IMR-90 (cell line): ENCODE measurements at regions not wholly inside any gene's neighbourhood (a gene's known extent, or its start where the extent isn't known, plus 50 kb on each side); places are given as distances from the start of the nearest gene placed in this dataset.

ENCODE experiments used
- ATAC-seq: fragments of 200-7000 bp; cut with Tn5 transposase; 2 replicates; pipeline ENCODE4 v1.9.1; 2020; ENCODE audit warnings: low read depth, mild to moderate bottlenecking, moderate library complexity
- BruUV-seq: library from RNA; stranded (reverse); fragments of 400-500 nt; replicated peaks from 2 replicates; lab custom pipeline; 2021; lab: Mats Ljungman, UMichigan
- CTCF ChIA-PET: fragments of 300-600 bp; formaldehyde crosslinking; extraction: SDS; loops from one replicate; lab custom pipeline; 2021; ENCODE audit warnings: antibody characterized with exemption; lab: Yijun Ruan, JAX
- POLR2A ChIA-PET: fragments of 300-600 bp; sonication (Branson Sonifier 250); formaldehyde crosslinking; loops from one replicate; lab custom pipeline; 2022; ENCODE audit warnings: antibody characterized with exemption; ENCODE audit not compliant: unreplicated experiment; lab: Charles Lee
- DNase-seq: peaks from one replicate; pipeline ENCODE4 v3.0.0; 2013
- H2AFZ ChIP-seq: replicated peaks from 2 replicates; pipeline ENCODE3; 2013; ENCODE audit warnings: low read length, mild to moderate bottlenecking; ENCODE audit not compliant: poor library complexity
- H2AK5ac ChIP-seq: 2 replicates; pipeline ENCODE4 v1.6.1; 2013; ENCODE audit warnings: low read depth, low read length, inconsistent platforms
- H2AK9ac ChIP-seq: replicated peaks from 2 replicates; pipeline ENCODE3; 2013; ENCODE audit warnings: mild to moderate bottlenecking, low read depth, low read length, moderate library complexity; ENCODE audit not compliant: poor library complexity
- H2BK120ac ChIP-seq: 2 replicates; pipeline ENCODE4 v1.6.1; 2013; ENCODE audit warnings: low read depth, low read length, inconsistent platforms
- H2BK15ac ChIP-seq: 3 replicates; pipeline ENCODE4 v1.6.1; 2013; ENCODE audit warnings: low read depth, low read length, inconsistent platforms
- H2BK20ac ChIP-seq: 2 replicates; pipeline ENCODE4 v1.6.1; 2013; ENCODE audit warnings: low read depth, mild to moderate bottlenecking, inconsistent platforms, low read length, moderate library complexity
- H2BK5ac ChIP-seq: 2 replicates; pipeline ENCODE4 v1.6.1; 2013; ENCODE audit warnings: mild to moderate bottlenecking, low read depth, low read length, inconsistent platforms; ENCODE audit not compliant: poor library complexity, severe bottlenecking
- H3K14ac ChIP-seq: replicated peaks from 2 replicates; pipeline ENCODE4 v1.6.1; 2013; ENCODE audit warnings: low read depth, low read length, inconsistent platforms
- H3K18ac ChIP-seq: 2 replicates; pipeline ENCODE4 v1.6.1; 2013; ENCODE audit warnings: low read depth, low read length, control low read depth
- H3K23ac ChIP-seq: 2 replicates; pipeline ENCODE4 v1.6.1; 2013; ENCODE audit warnings: low read depth, low read length, inconsistent platforms
- H3K27ac ChIP-seq: 2 replicates; pipeline ENCODE4 v1.5.1; 2013; ENCODE audit warnings: mild to moderate bottlenecking, control low read depth, low read length; ENCODE audit not compliant: insufficient read depth
- H3K27me3 ChIP-seq: 2 replicates; pipeline ENCODE4 v1.6.1; 2013; ENCODE audit warnings: low read length; ENCODE audit not compliant: control insufficient read depth, insufficient read depth
- H3K36me3 ChIP-seq: 2 replicates; pipeline ENCODE4 v1.6.1; 2013; ENCODE audit warnings: low read length, mixed read lengths; ENCODE audit not compliant: control insufficient read depth, insufficient read depth
- H3K4ac ChIP-seq: 2 replicates; pipeline ENCODE4 v1.6.1; 2013; ENCODE audit warnings: low read depth, low read length, inconsistent platforms
- H3K4me1 ChIP-seq: 2 replicates; pipeline ENCODE4 v1.6.1; 2013; ENCODE audit warnings: low read length, mixed read lengths; ENCODE audit not compliant: control insufficient read depth, insufficient read depth
- H3K4me2 ChIP-seq: 2 replicates; pipeline ENCODE4 v1.6.1; 2013; ENCODE audit warnings: low read depth, mild to moderate bottlenecking, control low read depth, low read length, moderate library complexity
- H3K4me3 ChIP-seq: 2 replicates; pipeline ENCODE4 v1.5.1; 2013; ENCODE audit warnings: low read depth, mild to moderate bottlenecking, control low read depth, low read length, moderate library complexity; ENCODE audit not compliant: insufficient read depth
- H3K56ac ChIP-seq: 2 replicates; pipeline ENCODE4 v1.6.1; 2013; ENCODE audit warnings: low read length, inconsistent platforms; ENCODE audit not compliant: insufficient read depth; ENCODE audit errors: extremely low read depth
- H3K79me1 ChIP-seq, 2 experiments: 2 replicates each; pipeline ENCODE4 v1.6.1; 2013; ENCODE audit warnings: low read length in 2 of 2, inconsistent platforms in 1 of 2, low read depth in 1 of 2
- H3K9ac ChIP-seq: 2 replicates; pipeline ENCODE4 v1.6.1; 2013; ENCODE audit warnings: low read depth, low read length, control low read depth
- H3K9me1 ChIP-seq: 2 replicates; pipeline ENCODE4 v1.6.1; 2013; ENCODE audit warnings: low read length, inconsistent platforms; ENCODE audit not compliant: insufficient read depth
- H3K9me3 ChIP-seq: 2 replicates; pipeline ENCODE4 v1.6.1; 2013; ENCODE audit warnings: low read length; ENCODE audit not compliant: control insufficient read depth, insufficient read depth
- H4K20me1 ChIP-seq: 2 replicates; pipeline ENCODE4 v1.6.1; 2013; ENCODE audit warnings: low read length, inconsistent platforms; ENCODE audit not compliant: insufficient read depth
- H4K5ac ChIP-seq: 2 replicates; pipeline ENCODE4 v1.6.1; 2013; ENCODE audit warnings: mild to moderate bottlenecking, low read depth, low read length, control low read depth
- H4K8ac ChIP-seq, 2 experiments: 2 replicates each; pipeline ENCODE4 v1.6.1; 2013; ENCODE audit warnings: low read depth in 2 of 2, low read length in 2 of 2, control low read depth in 1 of 2, inconsistent platforms in 1 of 2
- H4K91ac ChIP-seq: 2 replicates; pipeline ENCODE4 v1.6.1; 2013; ENCODE audit warnings: low read depth, low read length, inconsistent platforms; ENCODE audit not compliant: insufficient read depth
- BHLHE40 ChIP-seq: fragments of 150-350 bp; IDR thresholded peaks from 2 replicates; pipeline ENCODE4 v1.6.1; 2016; ENCODE audit warnings: mild to moderate bottlenecking, low read depth, low read length
- CEBPB ChIP-seq: IDR thresholded peaks from 2 replicates; pipeline ENCODE4 v1.6.1; 2012; ENCODE audit warnings: low read depth, low read length, improper control_type of control experiment
- MAZ ChIP-seq: IDR thresholded peaks from 2 replicates; pipeline ENCODE4 v1.6.1; 2012; ENCODE audit warnings: low read depth, mild to moderate bottlenecking, low read length, improper control_type of control experiment, moderate library complexity, borderline replicate concordance
- MXI1 ChIP-seq: IDR thresholded peaks from 2 replicates; pipeline ENCODE4 v1.6.1; 2012; ENCODE audit warnings: low read depth, mild to moderate bottlenecking, low read length, moderate library complexity, borderline replicate concordance
- NFE2L2 ChIP-seq: fragments of 150-350 bp; IDR thresholded peaks from 2 replicates; pipeline ENCODE4 v1.6.1; 2016; ENCODE audit warnings: low read depth, mild to moderate bottlenecking, low read length
- POLR2A ChIP-seq: IDR thresholded peaks from 2 replicates; pipeline ENCODE4 v1.6.1; 2012; ENCODE audit warnings: mild to moderate bottlenecking, low read depth, low read length
- SMC3 ChIP-seq: fragments of 150-350 bp; IDR thresholded peaks from 2 replicates; pipeline ENCODE4 v1.6.1; 2016; ENCODE audit warnings: low read depth, mild to moderate bottlenecking, antibody characterized with exemption, low read length, moderate library complexity
- WGBS, 2 experiments: methylation state at CpG; one replicate each; pipeline versions ENCODE4 v1.1.5 to v1.1.7; 2013; ENCODE audit warnings: missing lambda C conversion rate in 2 of 2; ENCODE audit not compliant: insufficient read length in 1 of 2; ENCODE audit errors: extremely low coverage in 2 of 2; 5-methylcytosine and 5-hydroxymethylcytosine counted together
- dilution Hi-C: fragments of 300-500 bp; cut with HindIII; formaldehyde crosslinking; loops from one replicate; pipeline ENCODE4 v1.14.3; 2018; ENCODE audit warnings: low sequenced_read_pairs; ENCODE audit not compliant: unreplicated experiment
- in situ Hi-C: fragments of 300-500 bp; cut with MboI; formaldehyde crosslinking; loops from 3 replicates; pipeline ENCODE4 v1.14.3; 2019; ENCODE audit warnings: low sequenced_read_pairs, inconsistent platforms, mixed read lengths
- intact Hi-C: fragments of 100-400 bp; cut with micrococcal nuclease; formaldehyde crosslinking; loops from 2 replicates; pipeline ENCODE4 v1.10.0; 2022

GRCh38 chr21:22791376-22791775 is 1793.2 kb downstream of the NCAM2 start:
- no peak overlapping the region for H2AK5ac ChIP-seq
- no peaks in the 10 kb centered on the region for H3K4me1 ChIP-seq
- H3K27me3 ChIP-seq = no peaks in the 10 kb centered on the region
- no peak overlapping the region for H2BK5ac ChIP-seq
- no peak overlapping the region for H2BK15ac ChIP-seq
- BruUV-seq = no TSS peak
- H3K18ac ChIP-seq = no peak overlapping the region
- ChIA-PET CTCF (interaction anchor here (0.6 to 0.8 kb wide), 2 partner anchors 28 to 1816 kb away, joined by 3 to 5 read pairs; no protein-coding TSS in a partner anchor), POLR2A (no interaction called here)
- no peaks in the 10 kb centered on the region for H3K36me3 ChIP-seq
- H3K4ac ChIP-seq = no peak overlapping the region
- DNase-seq (no peak), ATAC-seq (no peak)
- no CpG with 5 or more reads among the region's 2 CpGs for WGBS, 2 experiments
- H3K56ac ChIP-seq = no peak overlapping the region
- H3K14ac ChIP-seq = no peak overlapping the region
- H4K91ac ChIP-seq = no peak overlapping the region
- no peak overlapping the region for H2BK120ac ChIP-seq
- H3K4me3 ChIP-seq = no peak overlapping the region
- no peak overlapping the region for H3K4me2 ChIP-seq
- no peak for TF ChIP-seq BHLHE40
- TF ChIP-seq CEBPB = no peak
- TF ChIP-seq MAZ = no peak
- no peak for TF ChIP-seq NFE2L2
- no peak for TF ChIP-seq MXI1
- TF ChIP-seq SMC3 = no peak
- TF ChIP-seq POLR2A = no peak
- intact Hi-C loops (no loop called here), in situ Hi-C loops (loop anchor here (25.0 kb wide), 3 partner anchors 96 to 1779 kb away; no protein-coding TSS in a partner anchor), dilution Hi-C loops (no loop called here)
- H3K79me1 ChIP-seq = no peaks in the 10 kb centered on the region
- no peaks in the 10 kb centered on the region for H4K20me1 ChIP-seq
- no peak overlapping the region for H2BK20ac ChIP-seq
- no peak overlapping the region for H4K8ac ChIP-seq
- no peak overlapping the region for H4K5ac ChIP-seq
- H3K9me1 ChIP-seq = no peaks in the 10 kb centered on the region
- H3K9me3 ChIP-seq = peaks cover 6% of the 10 kb centered on the region; the same call in 1 of the 2 replicates
- no peak overlapping the region for H2AFZ ChIP-seq
- H3K27ac ChIP-seq = no peak overlapping the region
- no peak overlapping the region for H3K23ac ChIP-seq
- no peak overlapping the region for H2AK9ac ChIP-seq
- H3K9ac ChIP-seq = no peak overlapping the region
